ENCODE measurements at regions not wholly inside any gene's neighbourhood (a gene's known extent, or its start where the extent isn't known, plus 50 kb on each side); places are given as distances from the start of the nearest gene placed in this dataset.

DNA sequence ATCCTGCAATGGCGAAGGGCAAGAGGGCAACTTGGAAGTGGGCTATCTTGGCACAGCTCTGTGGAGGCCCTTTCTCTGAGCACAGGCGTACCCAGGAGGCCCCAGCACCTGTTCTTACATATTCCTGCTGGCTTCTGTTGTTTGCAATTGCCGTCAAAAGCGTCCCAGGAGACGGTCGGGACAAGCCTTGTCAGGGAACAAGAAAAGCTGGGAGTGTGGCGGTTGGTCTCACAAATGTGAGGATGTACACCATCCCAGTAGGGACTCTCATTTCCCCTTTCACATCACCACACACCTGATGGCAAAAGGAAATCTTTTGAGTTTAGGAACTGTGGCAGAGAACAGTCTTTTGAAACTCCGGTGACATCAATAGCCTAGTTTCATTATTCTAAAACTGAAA, 94.7 kb upstream of the EFEMP1 start:
- TF ChIP-seq ZC3H10 (CRISPR knock-in tag; IDR thresholded peaks at IDR 0.05): no peak
- no peak for TF ChIP-seq ARNTL (CRISPR knock-in tag; IDR thresholded peaks at IDR 0.05; ENCODE audit: borderline replicate concordance, low read depth)
- TF ChIP-seq ESRRG (CRISPR knock-in tag; IDR thresholded peaks at IDR 0.05): no peak
- no peak for TF ChIP-seq ZFP30 (CRISPR knock-in tag; IDR thresholded peaks at IDR 0.05)
- no peak for TF ChIP-seq RARB (CRISPR knock-in tag; IDR thresholded peaks at IDR 0.05)
- TF ChIP-seq, protein P1, sequence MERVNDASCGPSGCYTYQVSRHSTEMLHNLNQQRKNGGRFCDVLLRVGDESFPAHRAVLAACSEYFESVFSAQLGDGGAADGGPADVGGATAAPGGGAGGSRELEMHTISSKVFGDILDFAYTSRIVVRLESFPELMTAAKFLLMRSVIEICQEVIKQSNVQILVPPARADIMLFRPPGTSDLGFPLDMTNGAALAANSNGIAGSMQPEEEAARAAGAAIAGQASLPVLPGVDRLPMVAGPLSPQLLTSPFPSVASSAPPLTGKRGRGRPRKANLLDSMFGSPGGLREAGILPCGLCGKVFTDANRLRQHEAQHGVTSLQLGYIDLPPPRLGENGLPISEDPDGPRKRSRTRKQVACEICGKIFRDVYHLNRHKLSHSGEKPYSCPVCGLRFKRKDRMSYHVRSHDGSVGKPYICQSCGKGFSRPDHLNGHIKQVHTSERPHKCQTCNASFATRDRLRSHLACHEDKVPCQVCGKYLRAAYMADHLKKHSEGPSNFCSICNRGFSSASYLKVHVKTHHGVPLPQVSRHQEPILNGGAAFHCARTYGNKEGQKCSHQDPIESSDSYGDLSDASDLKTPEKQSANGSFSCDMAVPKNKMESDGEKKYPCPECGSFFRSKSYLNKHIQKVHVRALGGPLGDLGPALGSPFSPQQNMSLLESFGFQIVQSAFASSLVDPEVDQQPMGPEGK (CRISPR knock-in tag; IDR thresholded peaks at IDR 0.05; ENCODE audit: borderline replicate concordance): no peak
- no peak for TF ChIP-seq TOX (CRISPR knock-in tag; IDR thresholded peaks at IDR 0.05; ENCODE audit: borderline replicate concordance)
- TF ChIP-seq, protein P2, sequence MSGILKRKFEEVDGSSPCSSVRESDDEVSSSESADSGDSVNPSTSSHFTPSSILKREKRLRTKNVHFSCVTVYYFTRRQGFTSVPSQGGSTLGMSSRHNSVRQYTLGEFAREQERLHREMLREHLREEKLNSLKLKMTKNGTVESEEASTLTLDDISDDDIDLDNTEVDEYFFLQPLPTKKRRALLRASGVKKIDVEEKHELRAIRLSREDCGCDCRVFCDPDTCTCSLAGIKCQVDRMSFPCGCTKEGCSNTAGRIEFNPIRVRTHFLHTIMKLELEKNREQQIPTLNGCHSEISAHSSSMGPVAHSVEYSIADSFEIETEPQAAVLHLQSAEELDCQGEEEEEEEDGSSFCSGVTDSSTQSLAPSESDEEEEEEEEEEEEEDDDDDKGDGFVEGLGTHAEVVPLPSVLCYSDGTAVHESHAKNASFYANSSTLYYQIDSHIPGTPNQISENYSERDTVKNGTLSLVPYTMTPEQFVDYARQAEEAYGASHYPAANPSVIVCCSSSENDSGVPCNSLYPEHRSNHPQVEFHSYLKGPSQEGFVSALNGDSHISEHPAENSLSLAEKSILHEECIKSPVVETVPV (CRISPR knock-in tag; IDR thresholded peaks at IDR 0.05): no peak
- TF ChIP-seq, protein P3, sequence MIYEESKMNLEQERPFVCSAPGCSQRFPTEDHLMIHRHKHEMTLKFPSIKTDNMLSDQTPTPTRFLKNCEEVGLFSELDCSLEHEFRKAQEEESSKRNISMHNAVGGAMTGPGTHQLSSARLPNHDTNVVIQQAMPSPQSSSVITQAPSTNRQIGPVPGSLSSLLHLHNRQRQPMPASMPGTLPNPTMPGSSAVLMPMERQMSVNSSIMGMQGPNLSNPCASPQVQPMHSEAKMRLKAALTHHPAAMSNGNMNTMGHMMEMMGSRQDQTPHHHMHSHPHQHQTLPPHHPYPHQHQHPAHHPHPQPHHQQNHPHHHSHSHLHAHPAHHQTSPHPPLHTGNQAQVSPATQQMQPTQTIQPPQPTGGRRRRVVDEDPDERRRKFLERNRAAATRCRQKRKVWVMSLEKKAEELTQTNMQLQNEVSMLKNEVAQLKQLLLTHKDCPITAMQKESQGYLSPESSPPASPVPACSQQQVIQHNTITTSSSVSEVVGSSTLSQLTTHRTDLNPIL (CRISPR knock-in tag; IDR thresholded peaks at IDR 0.05; ENCODE audit: low read depth): no peak
- TF ChIP-seq GLIS3 (CRISPR knock-in tag; IDR thresholded peaks at IDR 0.05): no peak
- no peak for TF ChIP-seq ZFP3 (CRISPR knock-in tag; IDR thresholded peaks at IDR 0.05)
- TF ChIP-seq SNAI2 (CRISPR knock-in tag; IDR thresholded peaks at IDR 0.05): no peak
- no peak for TF ChIP-seq CSDC2 (CRISPR knock-in tag; IDR thresholded peaks at IDR 0.05)
